HG03558 (cell line): ENCODE measurements at regions not wholly inside any gene's neighbourhood (a gene's known extent, or its start where the extent isn't known, plus 50 kb on each side); places are given as distances from the start of the nearest gene placed in this dataset.
"Not testable (repeated sequence)": the region's sequence is repeated elsewhere in the genome, so short reads cannot be mapped to it uniquely, and the experiment has no call there.

Experiments
- ATAC-seq: cut with Tn5 transposase; IDR thresholded peaks from one replicate; pipeline ENCODE4 v1.9.1; 2021; ENCODE audit warnings: moderate number of reproducible peaks; ENCODE audit not compliant: unreplicated experiment; ENCODE audit errors: extremely low read depth

- no peak for ATAC-seq
These were observed 500.1 kb downstream of the CCDC171 start for GRCh38 chr9:16052757-16053530.

DNA sequence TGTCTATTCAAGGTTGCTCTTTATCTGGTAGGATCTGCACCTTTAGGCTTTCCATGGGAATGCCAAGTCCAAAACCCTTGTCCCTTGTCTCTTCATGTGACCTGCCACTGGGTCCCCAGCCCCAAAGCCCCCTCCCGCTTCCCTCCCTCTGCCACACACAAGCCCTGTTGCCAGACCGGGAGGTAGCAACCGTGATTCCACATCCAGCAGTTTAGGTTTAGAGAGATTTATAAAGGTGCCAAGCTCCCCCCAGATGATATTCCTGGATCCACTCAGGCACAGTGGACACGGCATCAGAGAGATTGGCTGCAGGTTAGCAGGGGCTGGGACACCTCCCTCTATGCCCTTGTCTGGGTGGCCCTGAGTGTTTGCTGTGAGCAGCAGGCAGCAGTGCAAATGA is 504.7 kb downstream of the CCDC171 start:
- no peak for ATAC-seq

- no peak for ATAC-seq
These were observed 505.3 kb downstream of the CCDC171 start for GRCh38 chr9:16058131-16058549.

GRCh38 chr9:16060436-16061129 is 507.7 kb downstream of the CCDC171 start:
- no peak for ATAC-seq

DNA sequence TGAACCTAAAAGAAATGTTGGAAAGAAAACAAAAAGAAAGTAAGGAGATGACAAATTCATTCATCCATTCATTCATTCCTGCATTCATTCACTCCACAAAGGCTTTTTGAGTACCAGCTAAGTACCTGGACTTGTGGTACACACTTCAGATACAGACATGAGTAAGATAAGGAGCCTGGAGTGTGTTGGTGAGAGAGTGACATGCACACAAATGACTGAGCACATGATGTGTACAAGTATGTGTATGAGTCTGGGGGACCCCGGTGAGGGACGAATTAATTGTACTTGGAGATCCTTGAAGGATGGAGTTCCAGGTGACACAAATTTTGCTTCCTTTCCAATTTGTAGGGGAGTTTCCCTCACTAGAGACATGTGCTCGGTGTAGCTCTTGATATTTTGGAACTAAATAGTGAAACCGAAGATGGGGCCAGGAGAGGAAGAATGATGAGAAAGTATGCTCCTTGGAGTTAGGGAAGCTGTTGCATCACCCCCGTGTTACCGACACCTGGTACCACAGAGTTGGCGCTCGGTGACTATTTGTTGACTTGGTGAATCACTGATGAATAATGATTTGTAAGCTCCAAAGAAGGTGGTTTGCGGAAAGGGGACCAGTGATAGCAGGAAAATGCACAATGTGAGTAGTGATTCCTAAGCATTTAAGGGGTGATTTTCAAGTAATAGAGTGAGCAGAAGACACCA is 509.8 kb downstream of the CCDC171 start:
- no peak for ATAC-seq

GRCh38 chr9:16063241-16063591 is 510.4 kb downstream of the CCDC171 start:
- ATAC-seq: no peak

- no peak for ATAC-seq
These were observed 511.9 kb downstream of the CCDC171 start for GRCh38 chr9:16064771-16065170.

- not testable (repeated sequence) for ATAC-seq
These were observed 513.4 kb downstream of the CCDC171 start for GRCh38 chr9:16066201-16066600.

DNA sequence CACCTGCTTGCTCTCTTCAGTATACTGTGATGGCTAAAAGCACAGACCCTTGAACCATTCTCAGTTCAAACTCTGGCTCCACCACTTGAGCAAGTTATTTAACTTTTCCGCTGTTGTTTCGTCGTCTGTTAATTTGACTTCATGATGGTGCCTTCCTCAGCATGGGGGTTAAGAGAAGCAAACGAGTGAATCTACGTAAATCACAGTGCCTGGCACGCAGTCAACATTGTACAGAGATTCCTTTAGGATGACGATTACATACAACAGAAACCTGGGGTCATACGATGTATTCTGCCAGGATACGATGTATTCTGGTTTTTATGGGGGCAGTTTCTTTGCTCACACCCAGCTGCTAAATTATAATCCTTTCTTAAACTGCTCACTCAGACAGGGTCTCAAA is 515.6 kb downstream of the CCDC171 start:
- ATAC-seq: no peak

DNA sequence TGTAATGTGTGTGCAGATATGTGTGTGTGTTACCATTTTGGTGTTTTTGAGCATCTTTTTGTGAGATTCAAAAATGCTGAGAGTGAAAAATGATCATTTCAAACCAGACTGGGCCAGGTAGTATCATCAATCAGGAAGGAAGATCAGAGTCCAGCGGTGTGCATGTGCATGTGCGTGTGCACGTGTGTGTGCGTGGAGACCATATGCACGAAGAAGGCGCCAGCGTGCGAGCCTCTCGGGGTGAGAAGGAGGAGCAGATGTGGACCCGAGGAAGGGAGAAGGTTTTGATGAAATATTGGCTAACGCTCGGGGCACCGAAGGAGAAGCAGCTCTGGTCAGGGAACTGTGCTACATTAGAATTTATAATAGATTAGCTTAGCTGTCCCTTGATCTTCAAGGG is 516.4 kb downstream of the CCDC171 start:
- no peak for ATAC-seq

- ATAC-seq: no peak
These were observed 517.0 kb downstream of the CCDC171 start for GRCh38 chr9:16069671-16070454.

DNA sequence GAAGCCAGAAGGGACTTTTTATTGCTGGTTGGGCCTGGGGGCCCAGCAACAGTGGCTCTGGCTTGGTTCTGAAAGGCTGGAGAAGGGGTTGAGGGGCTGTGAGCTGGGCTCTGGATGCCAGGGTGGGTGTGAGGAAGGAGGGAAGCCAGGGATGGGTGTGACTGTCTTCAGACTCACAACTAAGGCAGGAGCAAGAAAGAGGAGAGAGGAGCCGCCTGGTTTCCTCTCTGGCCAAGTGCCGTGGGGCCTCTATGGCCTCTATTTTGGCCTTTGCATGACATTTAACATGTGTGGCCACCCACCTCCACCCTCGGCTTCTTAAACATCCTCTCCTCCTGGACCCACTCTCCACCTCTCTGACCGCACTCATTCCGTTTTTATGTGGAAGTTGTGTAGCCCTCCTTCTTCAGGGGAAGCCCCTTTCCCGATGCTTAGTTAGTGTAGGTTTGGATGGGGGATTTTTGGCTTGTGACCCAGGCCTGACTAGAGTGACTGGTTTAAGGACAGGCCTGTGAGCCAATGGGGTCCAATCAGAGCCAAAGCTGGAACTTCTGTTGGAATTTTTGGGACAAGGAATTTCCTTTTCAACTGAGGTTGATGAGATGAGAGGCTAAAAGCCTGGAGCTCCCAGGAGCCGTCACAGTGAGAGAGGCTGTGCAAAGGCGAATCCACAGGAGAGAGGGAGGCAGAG is 517.8 kb downstream of the CCDC171 start:
- no peak for ATAC-seq

DNA sequence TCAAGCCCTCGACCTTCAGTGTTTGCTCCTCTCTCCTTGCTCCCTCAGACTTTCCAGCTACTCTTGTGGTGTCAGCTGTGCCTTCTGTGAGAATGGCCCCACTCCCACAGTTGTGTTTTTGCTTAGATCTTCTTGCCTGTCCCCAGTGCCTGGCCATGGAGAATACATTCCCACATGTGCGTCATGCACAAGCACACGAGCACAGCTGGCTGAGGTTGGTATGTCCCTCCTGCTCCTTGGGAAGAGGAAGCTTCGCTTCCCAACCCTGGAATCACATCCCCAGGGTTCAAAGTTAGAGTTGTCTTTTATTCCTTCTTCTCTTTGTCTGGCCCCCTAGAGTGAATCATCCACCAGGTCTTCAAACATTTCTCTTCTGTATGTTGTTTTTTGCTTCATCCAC is 518.6 kb downstream of the CCDC171 start:
- no peak for ATAC-seq

GRCh38 chr9:16074963-16075362 is 522.1 kb downstream of the CCDC171 start:
- no peak for ATAC-seq

GRCh38 chr9:16075696-16076095 is 522.9 kb downstream of the CCDC171 start:
- ATAC-seq: no peak

DNA sequence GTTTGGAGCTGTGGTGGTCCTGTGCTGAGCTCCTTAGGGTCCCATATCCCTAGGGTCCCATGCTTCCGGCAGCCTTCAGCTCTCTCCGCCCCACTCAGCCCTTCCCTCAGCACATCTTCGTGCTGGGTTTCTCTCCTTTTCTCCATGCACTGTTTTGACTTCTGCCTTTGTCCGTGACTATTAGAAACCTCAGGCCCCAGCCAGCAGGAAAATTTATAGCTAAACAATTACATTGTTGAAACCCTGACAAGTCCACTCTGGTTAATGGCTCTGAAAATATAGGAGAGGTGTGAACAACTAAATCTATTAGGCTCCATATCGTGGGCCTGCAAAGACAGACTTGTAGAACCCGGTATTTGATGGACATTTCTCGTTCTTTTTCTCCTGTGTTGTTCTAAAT is 523.7 kb downstream of the CCDC171 start:
- no peak for ATAC-seq

DNA sequence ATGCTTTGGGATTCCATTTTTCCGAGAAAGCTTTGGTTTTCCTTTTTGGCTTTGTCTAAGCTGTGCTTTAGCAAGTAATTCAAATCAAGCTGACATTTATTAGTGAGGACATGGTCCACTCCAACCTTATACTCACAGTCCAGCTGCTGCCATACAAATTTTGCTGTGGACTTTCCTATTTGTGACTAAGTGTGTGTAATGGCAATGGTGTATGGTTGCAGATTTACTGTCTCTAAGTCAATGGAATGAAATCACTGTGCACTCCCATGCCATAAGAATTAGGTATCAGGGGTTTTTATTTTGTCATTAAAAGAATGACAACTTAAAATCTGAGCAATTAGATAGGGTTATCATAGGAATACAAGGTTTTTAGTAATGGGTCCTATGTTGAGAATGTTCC is 530.0 kb downstream of the CCDC171 start:
- no peak for ATAC-seq

DNA sequence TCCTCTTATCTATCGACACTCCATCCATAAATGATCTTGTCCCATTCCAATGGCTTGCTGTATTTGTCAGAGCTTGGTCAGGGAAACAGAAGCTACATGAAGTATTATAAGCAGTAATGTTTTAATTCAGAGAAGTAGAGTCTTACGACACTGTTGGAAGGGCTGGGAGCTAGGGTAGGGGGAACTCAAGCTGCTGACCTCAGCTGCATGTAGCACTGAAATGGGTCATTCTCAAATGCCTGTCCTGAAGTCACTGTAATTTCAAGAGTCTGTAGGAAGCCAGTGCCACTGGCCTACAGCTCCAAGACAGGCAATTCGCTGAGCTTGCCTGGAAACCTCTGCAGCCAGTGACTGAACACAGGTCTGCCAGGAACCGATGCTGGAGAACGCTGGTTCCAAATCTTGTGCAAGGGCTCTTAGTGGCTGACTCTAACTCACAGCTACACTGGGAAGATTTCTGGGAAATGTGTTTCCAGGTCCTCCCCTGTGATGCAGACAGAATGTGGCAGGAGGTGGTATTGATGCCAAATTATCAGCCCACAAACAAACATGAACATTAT is 532.4 kb downstream of the CCDC171 start:
- ATAC-seq: no peak

GRCh38 chr9:16090907-16091629 is 538.2 kb downstream of the CCDC171 start:
- no peak for ATAC-seq
